ENCODE measurements at regions not wholly inside any gene's neighbourhood (a gene's known extent, or its start where the extent isn't known, plus 50 kb on each side); places are given as distances from the start of the nearest gene placed in this dataset.

GRCh38 chr1:189432753-189433152 is 1044.9 kb downstream of the BRINP3 start:
- TF ChIP-seq, protein P1, sequence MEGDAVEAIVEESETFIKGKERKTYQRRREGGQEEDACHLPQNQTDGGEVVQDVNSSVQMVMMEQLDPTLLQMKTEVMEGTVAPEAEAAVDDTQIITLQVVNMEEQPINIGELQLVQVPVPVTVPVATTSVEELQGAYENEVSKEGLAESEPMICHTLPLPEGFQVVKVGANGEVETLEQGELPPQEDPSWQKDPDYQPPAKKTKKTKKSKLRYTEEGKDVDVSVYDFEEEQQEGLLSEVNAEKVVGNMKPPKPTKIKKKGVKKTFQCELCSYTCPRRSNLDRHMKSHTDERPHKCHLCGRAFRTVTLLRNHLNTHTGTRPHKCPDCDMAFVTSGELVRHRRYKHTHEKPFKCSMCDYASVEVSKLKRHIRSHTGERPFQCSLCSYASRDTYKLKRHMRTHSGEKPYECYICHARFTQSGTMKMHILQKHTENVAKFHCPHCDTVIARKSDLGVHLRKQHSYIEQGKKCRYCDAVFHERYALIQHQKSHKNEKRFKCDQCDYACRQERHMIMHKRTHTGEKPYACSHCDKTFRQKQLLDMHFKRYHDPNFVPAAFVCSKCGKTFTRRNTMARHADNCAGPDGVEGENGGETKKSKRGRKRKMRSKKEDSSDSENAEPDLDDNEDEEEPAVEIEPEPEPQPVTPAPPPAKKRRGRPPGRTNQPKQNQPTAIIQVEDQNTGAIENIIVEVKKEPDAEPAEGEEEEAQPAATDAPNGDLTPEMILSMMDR (IDR thresholded peaks at IDR 0.05): no peak
- no peak for TF ChIP-seq POLR2A (IDR thresholded peaks at IDR 0.05)
